DND-41 (cell line): ENCODE measurements at regions not wholly inside any gene's neighbourhood (a gene's known extent, or its start where the extent isn't known, plus 50 kb on each side); places are given as distances from the start of the nearest gene placed in this dataset.
"Not testable (repeated sequence)": the region's sequence is repeated elsewhere in the genome, so short reads cannot be mapped to it uniquely, and the experiment has no call there.

Experiments
- CTCF ChIP-seq: IDR thresholded peaks from 2 replicates; pipeline ENCODE4 v1.5.1; 2012; ENCODE audit warnings: borderline replicate concordance, low read length, moderate library complexity, mild to moderate bottlenecking; ENCODE audit not compliant: poor library complexity, severe bottlenecking; ENCODE audit errors: extremely low read depth
- EZH2 ChIP-seq: IDR thresholded peaks from 3 replicates; pipeline ENCODE4 v1.6.1; 2012; ENCODE audit warnings: borderline replicate concordance, low read depth, mild to moderate bottlenecking, moderate library complexity, low read length, inconsistent platforms; ENCODE audit not compliant: severe bottlenecking

- TF ChIP-seq CTCF, EZH2: not testable (repeated sequence)
Observed at GRCh38 chr1:223996376-223996775, 117.5 kb upstream of the FBXO28 start.
